Endothelial cell of hepatic sinusoid (primary cell): ENCODE measurements at regions not wholly inside any gene's neighbourhood (a gene's known extent, or its start where the extent isn't known, plus 50 kb on each side); places are given as distances from the start of the nearest gene placed in this dataset.
"Not testable (repeated sequence)": the region's sequence is repeated elsewhere in the genome, so short reads cannot be mapped to it uniquely, and the experiment has no call there.

Experiments
- in situ Hi-C: cut with HindIII; loops from 2 replicates; pipeline ENCODE4 v1.10.0; 2017; ENCODE audit warnings: low sequenced_read_pairs

DNA sequence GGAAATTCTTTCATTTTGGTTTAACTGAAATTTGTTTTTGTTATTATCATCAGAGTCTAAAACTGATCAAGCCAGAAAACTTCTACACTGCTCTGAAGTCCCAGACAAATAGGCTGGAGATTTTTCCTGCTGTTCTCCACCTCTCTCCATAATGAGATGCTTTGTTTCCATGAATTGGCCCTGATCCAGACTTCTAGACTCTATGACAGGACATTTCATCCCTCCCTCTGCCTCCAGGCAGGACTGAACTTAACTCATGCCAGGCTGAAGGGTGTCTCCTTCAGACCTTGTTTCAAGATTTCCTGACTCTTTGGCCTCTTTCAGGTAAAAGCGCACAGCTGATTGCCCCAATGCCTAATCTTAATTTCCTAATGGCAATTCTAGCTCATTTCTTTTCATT lies 69.1 kb upstream of the HOXC13 start:
- in situ Hi-C loops: loop anchor here (5.0 kb wide), 1 partner anchor 42 kb away; no protein-coding TSS in a partner anchor

DNA sequence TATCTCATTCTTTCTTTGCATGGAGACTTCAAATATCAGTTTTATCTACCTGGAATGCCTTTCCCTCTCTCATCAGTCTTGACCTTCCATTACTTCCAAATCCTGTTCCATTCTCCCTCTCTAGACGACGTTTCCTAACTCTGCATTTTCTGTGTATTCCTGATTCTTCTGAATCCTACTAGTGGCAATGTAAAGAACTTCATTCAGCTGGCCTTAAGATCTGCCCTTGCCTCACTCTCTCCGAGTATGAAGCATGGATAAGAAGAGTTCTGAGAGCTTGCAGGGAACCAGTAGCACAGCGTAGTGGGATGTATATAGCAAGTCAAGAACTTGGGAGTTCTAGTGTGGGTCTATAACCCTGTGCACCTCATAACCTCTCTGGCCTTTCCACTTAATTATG lies 68.5 kb upstream of the HOXC13 start:
- in situ Hi-C loops: no loop called here

DNA sequence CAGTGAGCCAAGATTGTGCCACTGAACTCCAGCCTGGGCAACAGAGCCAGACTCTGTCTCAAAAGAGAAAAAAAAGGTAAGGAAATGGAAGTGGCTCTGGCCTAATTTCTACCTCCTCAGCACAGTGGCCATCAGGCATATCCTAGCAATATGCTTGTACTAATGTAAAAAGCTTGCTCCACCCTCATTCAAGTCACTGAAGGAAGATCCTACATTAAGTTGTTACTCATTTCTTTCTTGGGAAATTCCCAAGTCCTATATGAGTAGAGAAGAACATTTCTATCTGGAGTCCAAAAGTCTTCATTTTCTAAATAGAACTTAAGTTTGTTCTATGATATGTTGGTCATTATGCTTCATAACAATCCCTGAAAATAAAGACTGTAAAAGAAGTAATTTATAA lies 67.3 kb upstream of the HOXC13 start:
- in situ Hi-C loops: no loop called here

DNA sequence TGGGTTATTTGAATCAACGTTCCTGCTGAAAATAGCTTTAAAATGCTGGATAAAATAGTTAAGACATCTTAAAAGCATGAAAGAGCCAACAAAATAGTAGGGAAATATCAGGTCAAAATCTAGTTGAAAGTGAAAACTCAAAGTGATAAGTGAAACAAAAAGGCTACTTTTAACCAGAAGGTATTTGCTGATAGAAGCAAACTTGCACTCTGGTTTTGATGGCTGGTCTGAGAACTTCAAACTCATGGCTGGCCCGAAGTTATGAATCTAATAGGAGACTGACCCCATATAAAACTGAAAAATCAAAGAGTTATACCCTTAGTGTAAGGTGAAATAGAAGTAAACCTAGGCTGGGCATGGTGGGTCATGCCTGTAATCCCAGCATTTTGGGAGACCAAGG lies 66.3 kb upstream of the HOXC13 start:
- in situ Hi-C loops: no loop called here

DNA sequence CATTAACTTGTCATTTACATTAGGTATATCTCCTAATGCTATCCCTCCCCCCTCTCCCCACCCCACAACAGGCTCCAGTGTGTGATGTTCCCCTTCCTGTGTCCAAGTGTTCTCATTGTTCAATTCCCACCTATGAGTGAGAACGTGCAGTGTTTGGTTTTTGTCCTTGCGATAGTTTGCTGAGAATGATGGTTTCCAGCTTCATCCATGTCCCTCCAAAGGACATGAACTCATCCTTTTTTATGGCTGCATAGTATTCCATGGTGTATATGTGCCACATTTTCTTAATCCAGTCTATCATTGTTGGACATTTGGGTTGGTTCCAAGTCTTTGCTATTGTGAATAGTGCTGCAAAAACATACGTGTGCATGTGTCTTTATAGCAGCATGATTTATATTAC lies 60.7 kb upstream of the HOXC13 start:
- in situ Hi-C loops: not testable (repeated sequence)

DNA sequence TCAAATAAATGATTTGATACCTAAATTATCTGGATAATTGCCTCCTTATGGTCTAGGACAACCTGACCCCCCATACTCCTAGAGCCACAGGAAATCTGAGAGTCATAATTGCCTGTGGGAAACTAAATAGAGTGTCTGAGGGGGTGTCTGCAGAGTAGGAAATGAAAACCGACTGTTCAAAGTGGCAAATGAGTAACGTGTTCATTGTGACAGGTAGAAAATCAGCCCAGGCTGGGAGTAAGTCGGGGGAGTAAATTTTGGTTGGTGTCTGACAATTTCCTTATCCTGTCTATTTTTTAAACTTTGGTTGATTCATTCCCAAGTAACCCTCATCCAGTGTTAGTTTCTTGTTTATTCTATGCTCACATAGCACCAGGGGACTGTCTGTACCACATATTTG lies 51.6 kb upstream of the HOXC13 start:
- in situ Hi-C loops: no loop called here

DNA sequence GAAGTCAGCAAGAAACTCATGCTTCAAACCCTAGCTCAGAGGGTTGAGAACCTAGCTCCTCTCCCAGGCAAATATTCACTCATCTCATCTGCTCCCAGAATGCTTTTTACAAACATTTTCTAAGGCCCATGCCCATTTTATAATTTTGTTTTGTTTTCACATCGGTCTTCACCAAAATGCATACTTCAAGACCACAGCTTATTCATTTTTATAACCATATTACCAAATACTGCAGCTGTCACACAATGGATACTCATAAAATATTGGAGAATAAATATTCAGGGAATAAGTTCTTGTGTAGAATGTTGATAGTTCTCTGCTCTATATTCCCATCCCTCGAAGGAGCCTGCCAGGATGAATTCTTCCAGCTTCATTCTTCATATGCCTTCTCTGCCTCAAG lies 50.8 kb upstream of the HOXC13 start:
- in situ Hi-C loops: no loop called here
